WTC11 (cell line): ENCODE measurements at regions not wholly inside any gene's neighbourhood (a gene's known extent, or its start where the extent isn't known, plus 50 kb on each side); places are given as distances from the start of the nearest gene placed in this dataset.

Source experiments
- ATAC-seq: fragments of 200-7000 bp; cut with Tn5 transposase; 2 replicates; pipeline ENCODE4 v1.10.0; 2021; ENCODE audit warnings: mild to moderate bottlenecking, moderate library complexity
- CTCF ChIA-PET: fragments of 300-600 bp; sonication (Branson Sonifier 250); formaldehyde crosslinking; loops from one replicate; lab custom pipeline; 2021; ENCODE audit warnings: antibody characterized with exemption; lab: Charles Lee
- POLR2A ChIA-PET: fragments of 350-600 bp; sonication (Branson Sonifier 250); formaldehyde crosslinking; loops from one replicate; lab custom pipeline; 2021; ENCODE audit warnings: antibody characterized with exemption; lab: Charles Lee
- DNase-seq: peaks from one replicate; pipeline ENCODE4 v3.0.0; 2021; ENCODE audit warnings: low spot score
- H3K27ac Mint-ChIP-seq: 2 replicates; pipeline ENCODE4 v1.8.0; 2021; ENCODE audit warnings: mixed read lengths
- H3K27me3 Mint-ChIP-seq: 2 replicates; pipeline ENCODE4 v1.8.0; 2021; ENCODE audit warnings: low read depth, mild to moderate bottlenecking, moderate library complexity, mixed read lengths
- H3K36me3 Mint-ChIP-seq: 2 replicates; pipeline ENCODE4 v1.8.0; 2021; ENCODE audit warnings: mixed read lengths
- H3K4me1 Mint-ChIP-seq: 2 replicates; pipeline ENCODE4 v1.8.0; 2022; ENCODE audit warnings: mixed read lengths
- H3K4me3 Mint-ChIP-seq: 2 replicates; pipeline ENCODE4 v1.8.0; 2021; ENCODE audit warnings: mild to moderate bottlenecking, moderate library complexity, mixed read lengths
- H3K9me3 Mint-ChIP-seq: 2 replicates; pipeline ENCODE4 v1.8.0; 2021; ENCODE audit warnings: mixed read lengths
- ATF1 ChIP-seq: sonication (generic); formaldehyde crosslinking; IDR thresholded peaks from 2 replicates; pipeline ENCODE4 v1.8.1; 2023; ENCODE audit warnings: mild to moderate bottlenecking, moderate library complexity, missing genetic modification reagents
- CBFB ChIP-seq: sonication (generic); formaldehyde crosslinking; IDR thresholded peaks from 2 replicates; pipeline ENCODE4 v1.8.1; 2022; ENCODE audit warnings: mild to moderate bottlenecking, low read depth, missing genetic modification reagents
- E2F4 ChIP-seq: sonication (generic); formaldehyde crosslinking; IDR thresholded peaks from 2 replicates; pipeline ENCODE4 v1.8.1; 2022; ENCODE audit warnings: low read depth, mild to moderate bottlenecking, moderate library complexity, missing genetic modification reagents, borderline replicate concordance
- ETV6 ChIP-seq: sonication (generic); formaldehyde crosslinking; IDR thresholded peaks from 2 replicates; pipeline ENCODE4 v1.8.1; 2022; ENCODE audit warnings: mild to moderate bottlenecking, missing genetic modification reagents
- FOXP1 ChIP-seq: sonication (generic); formaldehyde crosslinking; IDR thresholded peaks from 2 replicates; pipeline ENCODE4 v1.8.0; 2022; ENCODE audit warnings: missing genetic modification reagents, mild to moderate bottlenecking, moderate library complexity, borderline replicate concordance
- HMGA2 ChIP-seq: fragments of 250-450 bp; sonication (Bioruptor Pico); IDR thresholded peaks from 2 replicates; pipeline ENCODE4 v1.4.0; 2021; ENCODE audit warnings: mild to moderate bottlenecking, moderate library complexity
- JUN ChIP-seq: sonication (generic); formaldehyde crosslinking; IDR thresholded peaks from 2 replicates; pipeline ENCODE4 v1.8.0; 2023; ENCODE audit warnings: mild to moderate bottlenecking, missing genetic modification reagents
- KAT7 ChIP-seq: sonication (generic); formaldehyde crosslinking; IDR thresholded peaks from 2 replicates; pipeline ENCODE4 v1.8.1; 2023; ENCODE audit warnings: missing genetic modification reagents, mild to moderate bottlenecking, borderline replicate concordance
- NR1H2 ChIP-seq: sonication (generic); formaldehyde crosslinking; IDR thresholded peaks from 2 replicates; pipeline ENCODE4 v1.9.0; 2021; ENCODE audit warnings: mild to moderate bottlenecking, moderate library complexity, missing genetic modification reagents
- SMAD4 ChIP-seq: sonication (generic); formaldehyde crosslinking; IDR thresholded peaks from 2 replicates; pipeline ENCODE4 v1.8.0; 2022; ENCODE audit warnings: mild to moderate bottlenecking, missing genetic modification reagents
- SP1 ChIP-seq: sonication (generic); formaldehyde crosslinking; conservative IDR thresholded peaks from 2 replicates; pipeline ENCODE4 v1.8.1; 2022; ENCODE audit warnings: missing genetic modification reagents
- ZNF121 ChIP-seq: sonication (generic); formaldehyde crosslinking; IDR thresholded peaks from 2 replicates; pipeline ENCODE4 v1.8.0; 2023; ENCODE audit warnings: missing genetic modification reagents
- ZNF138 ChIP-seq: sonication (generic); formaldehyde crosslinking; conservative IDR thresholded peaks from 2 replicates; pipeline ENCODE4 v1.8.1; 2022; ENCODE audit warnings: mild to moderate bottlenecking, moderate library complexity, missing genetic modification reagents
- ZNF416 ChIP-seq: fragments of 250-450 bp; sonication (Bioruptor Pico); IDR thresholded peaks from 2 replicates; pipeline ENCODE4 v1.9.0; 2021; ENCODE audit warnings: mild to moderate bottlenecking, inconsistent platforms
- TF ChIP-seq, protein P1 (sequence below): sonication (generic); formaldehyde crosslinking; IDR thresholded peaks from 2 replicates; pipeline ENCODE4 v1.8.1; 2023; ENCODE audit warnings: mild to moderate bottlenecking, missing genetic modification reagents, moderate library complexity
- TF ChIP-seq, protein P2 (sequence below): fragments of 250-450 bp; sonication (Bioruptor Pico); IDR thresholded peaks from 2 replicates; pipeline ENCODE4 v1.8.0; 2021; ENCODE audit warnings: mild to moderate bottlenecking
- TF ChIP-seq, protein P3 (sequence below): fragments of 250-450 bp; sonication (Bioruptor Pico); IDR thresholded peaks from 2 replicates; pipeline ENCODE4 v1.9.0; 2021; ENCODE audit warnings: mild to moderate bottlenecking, borderline replicate concordance

DNA sequence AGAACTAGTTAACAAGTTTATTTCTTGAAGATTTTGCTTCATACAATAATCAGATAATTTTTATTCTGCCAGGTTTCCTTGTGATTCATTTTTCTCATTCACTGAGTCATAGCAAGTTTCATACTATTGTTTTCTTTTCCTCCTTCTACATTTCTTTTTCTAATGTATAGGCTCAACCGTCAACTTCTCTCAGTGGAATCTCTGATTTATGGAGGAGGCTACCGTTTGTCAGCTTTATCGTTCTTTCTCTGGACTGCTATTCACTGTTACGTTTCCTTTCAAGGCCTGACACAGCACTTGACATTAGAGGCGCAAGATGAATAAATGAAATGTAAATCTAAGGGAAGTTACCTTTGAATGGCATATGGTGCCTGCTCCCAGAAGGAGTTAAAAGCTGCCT is 284.3 kb upstream of the NR5A2 start (continued):
- TF ChIP-seq E2F4 (CRISPR knock-in tag) (no peak), ZNF138 (CRISPR knock-in tag) (no peak), ETV6 (CRISPR knock-in tag) (no peak), FOXP1 (CRISPR knock-in tag) (no peak), SP1 (no peak), ZNF121 (CRISPR knock-in tag) (no peak), SMAD4 (CRISPR knock-in tag) (no peak), KAT7 (CRISPR knock-in tag) (no peak), ZNF416 (CRISPR knock-in tag) (no peak)
- TF ChIP-seq, protein P1, sequence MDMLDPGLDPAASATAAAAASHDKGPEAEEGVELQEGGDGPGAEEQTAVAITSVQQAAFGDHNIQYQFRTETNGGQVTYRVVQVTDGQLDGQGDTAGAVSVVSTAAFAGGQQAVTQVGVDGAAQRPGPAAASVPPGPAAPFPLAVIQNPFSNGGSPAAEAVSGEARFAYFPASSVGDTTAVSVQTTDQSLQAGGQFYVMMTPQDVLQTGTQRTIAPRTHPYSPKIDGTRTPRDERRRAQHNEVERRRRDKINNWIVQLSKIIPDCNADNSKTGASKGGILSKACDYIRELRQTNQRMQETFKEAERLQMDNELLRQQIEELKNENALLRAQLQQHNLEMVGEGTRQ (CRISPR knock-in tag): no peak

DNA sequence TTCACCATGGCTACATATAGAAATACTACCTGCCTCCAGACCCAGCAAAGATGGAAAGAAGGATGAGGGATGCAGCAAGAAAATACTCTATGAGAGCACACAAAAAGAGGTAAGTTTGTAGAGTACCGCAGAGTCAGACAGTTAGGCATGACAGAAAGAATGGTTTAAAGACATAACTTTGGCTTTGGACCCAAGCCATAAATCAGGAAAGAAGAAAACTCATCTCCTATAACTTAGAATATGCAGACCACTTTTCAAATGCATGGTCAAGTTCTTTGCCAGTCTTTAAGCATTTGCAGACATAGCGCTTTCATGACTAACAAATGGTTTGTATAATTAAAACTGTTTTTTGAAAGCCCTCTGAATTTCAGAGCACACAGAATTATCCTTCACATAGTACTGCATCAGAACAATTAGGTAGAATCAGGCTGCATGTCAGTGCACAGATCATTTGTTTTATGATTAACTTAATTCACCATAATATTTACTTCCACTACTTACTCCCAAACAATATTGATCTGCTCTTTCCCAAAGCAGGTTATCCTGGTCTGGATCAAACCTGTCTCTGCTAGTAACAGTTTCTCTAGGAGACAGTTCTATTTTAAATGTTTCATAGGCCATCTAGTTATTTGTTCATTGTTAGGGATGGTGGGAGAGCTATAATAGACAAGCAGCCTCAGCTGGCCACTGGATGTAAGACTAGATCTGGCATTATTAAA is 280.7 kb upstream of the NR5A2 start:
- H3K36me3 Mint-ChIP-seq: no peaks in the 10 kb centered on the region
- no peak overlapping the region for H3K27ac Mint-ChIP-seq
- no peak for ATAC-seq
- ChIA-PET CTCF (no interaction called here), POLR2A (no interaction called here)
- DNase-seq: no peak
- H3K27me3 Mint-ChIP-seq: peaks cover 17% of the 10 kb centered on the region
- peaks cover 18% of the 10 kb centered on the region for H3K4me1 Mint-ChIP-seq
- no peaks in the 10 kb centered on the region for H3K9me3 Mint-ChIP-seq
- no peak for TF ChIP-seq HMGA2 (CRISPR knock-in tag)
- TF ChIP-seq, protein P2, sequence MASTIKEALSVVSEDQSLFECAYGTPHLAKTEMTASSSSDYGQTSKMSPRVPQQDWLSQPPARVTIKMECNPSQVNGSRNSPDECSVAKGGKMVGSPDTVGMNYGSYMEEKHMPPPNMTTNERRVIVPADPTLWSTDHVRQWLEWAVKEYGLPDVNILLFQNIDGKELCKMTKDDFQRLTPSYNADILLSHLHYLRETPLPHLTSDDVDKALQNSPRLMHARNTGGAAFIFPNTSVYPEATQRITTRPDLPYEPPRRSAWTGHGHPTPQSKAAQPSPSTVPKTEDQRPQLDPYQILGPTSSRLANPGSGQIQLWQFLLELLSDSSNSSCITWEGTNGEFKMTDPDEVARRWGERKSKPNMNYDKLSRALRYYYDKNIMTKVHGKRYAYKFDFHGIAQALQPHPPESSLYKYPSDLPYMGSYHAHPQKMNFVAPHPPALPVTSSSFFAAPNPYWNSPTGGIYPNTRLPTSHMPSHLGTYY (CRISPR knock-in tag): no peak
- no peak for TF ChIP-seq ATF1
- TF ChIP-seq NR1H2 (CRISPR knock-in tag): no peak
- TF ChIP-seq CBFB (CRISPR knock-in tag): no peak
- TF ChIP-seq, protein P1 (CRISPR knock-in tag): no peak
- TF ChIP-seq, protein P3, sequence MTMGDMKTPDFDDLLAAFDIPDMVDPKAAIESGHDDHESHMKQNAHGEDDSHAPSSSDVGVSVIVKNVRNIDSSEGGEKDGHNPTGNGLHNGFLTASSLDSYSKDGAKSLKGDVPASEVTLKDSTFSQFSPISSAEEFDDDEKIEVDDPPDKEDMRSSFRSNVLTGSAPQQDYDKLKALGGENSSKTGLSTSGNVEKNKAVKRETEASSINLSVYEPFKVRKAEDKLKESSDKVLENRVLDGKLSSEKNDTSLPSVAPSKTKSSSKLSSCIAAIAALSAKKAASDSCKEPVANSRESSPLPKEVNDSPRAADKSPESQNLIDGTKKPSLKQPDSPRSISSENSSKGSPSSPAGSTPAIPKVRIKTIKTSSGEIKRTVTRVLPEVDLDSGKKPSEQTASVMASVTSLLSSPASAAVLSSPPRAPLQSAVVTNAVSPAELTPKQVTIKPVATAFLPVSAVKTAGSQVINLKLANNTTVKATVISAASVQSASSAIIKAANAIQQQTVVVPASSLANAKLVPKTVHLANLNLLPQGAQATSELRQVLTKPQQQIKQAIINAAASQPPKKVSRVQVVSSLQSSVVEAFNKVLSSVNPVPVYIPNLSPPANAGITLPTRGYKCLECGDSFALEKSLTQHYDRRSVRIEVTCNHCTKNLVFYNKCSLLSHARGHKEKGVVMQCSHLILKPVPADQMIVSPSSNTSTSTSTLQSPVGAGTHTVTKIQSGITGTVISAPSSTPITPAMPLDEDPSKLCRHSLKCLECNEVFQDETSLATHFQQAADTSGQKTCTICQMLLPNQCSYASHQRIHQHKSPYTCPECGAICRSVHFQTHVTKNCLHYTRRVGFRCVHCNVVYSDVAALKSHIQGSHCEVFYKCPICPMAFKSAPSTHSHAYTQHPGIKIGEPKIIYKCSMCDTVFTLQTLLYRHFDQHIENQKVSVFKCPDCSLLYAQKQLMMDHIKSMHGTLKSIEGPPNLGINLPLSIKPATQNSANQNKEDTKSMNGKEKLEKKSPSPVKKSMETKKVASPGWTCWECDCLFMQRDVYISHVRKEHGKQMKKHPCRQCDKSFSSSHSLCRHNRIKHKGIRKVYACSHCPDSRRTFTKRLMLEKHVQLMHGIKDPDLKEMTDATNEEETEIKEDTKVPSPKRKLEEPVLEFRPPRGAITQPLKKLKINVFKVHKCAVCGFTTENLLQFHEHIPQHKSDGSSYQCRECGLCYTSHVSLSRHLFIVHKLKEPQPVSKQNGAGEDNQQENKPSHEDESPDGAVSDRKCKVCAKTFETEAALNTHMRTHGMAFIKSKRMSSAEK (CRISPR knock-in tag): no peak
- TF ChIP-seq JUN (CRISPR knock-in tag): no peak
- H3K4me3 Mint-ChIP-seq: no peak overlapping the region
